D721Med (cell line): ENCODE measurements at regions not wholly inside any gene's neighbourhood (a gene's known extent, or its start where the extent isn't known, plus 50 kb on each side); places are given as distances from the start of the nearest gene placed in this dataset.

Experiments
- DNase-seq: peaks from one replicate; pipeline ENCODE4 v3.0.0; 2011; ENCODE audit warnings: low spot score; ENCODE audit not compliant: insufficient read length
- FAIRE-seq: peaks from 2 replicates; lab custom pipeline; 2011; peaks lifted over from hg19 to GRCh38; lab: Jason Lieb, UNC
- CTCF ChIP-seq: IDR thresholded peaks from 2 replicates; pipeline ENCODE4 v1.5.1; 2012; ENCODE audit warnings: mild to moderate bottlenecking, control low read depth; ENCODE audit not compliant: insufficient read depth; ENCODE audit errors: missing control alignments

GRCh38 chr2:566379-567313 is 110.6 kb downstream of the TMEM18 start:
- DNase-seq (no peak), FAIRE-seq (no peak)
- TF ChIP-seq CTCF: no peak

DNA sequence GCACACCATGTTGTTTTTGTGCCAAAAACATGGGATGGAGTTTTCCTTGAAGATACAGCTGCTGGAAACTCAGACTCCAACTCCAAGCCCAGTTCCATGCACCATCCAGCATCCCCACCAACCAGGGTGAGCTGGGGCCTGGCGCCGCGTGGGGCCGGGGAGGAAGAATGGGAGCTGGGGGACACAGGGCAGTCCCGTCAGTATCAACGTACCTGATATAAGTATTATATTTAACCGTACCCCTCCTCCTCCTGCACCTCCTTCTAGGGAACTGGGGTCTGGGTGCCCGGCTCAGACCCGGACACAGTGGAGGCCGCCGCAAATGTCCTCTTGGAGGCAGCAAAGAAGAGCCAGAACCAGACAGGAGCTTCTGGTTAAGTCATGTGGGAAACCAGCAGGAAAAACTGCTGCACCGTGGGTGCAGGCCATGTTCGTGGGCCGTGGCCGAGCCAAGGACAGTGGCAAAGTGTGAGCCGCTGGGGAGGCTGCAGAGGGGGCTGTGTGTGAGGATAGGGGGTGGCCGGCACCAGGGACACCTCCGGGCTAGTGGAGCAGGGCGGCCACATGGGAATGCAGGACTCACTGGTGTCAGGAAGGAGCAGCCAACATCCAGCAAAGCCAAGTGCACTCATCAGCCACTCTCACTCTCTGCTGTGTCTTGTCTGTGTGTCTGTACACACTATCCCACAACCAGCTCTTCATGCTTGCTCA is 112.6 kb downstream of the TMEM18 start:
- no peak for DNase-seq
- TF ChIP-seq CTCF: no peak
- FAIRE-seq: no peak

GRCh38 chr2:563512-563911 is 113.7 kb downstream of the TMEM18 start:
- FAIRE-seq (no peak), DNase-seq (no peak)
- TF ChIP-seq CTCF: no peak

- FAIRE-seq: no peak
- no peak for DNase-seq
- no peak for TF ChIP-seq CTCF
These were observed 114.5 kb downstream of the TMEM18 start for GRCh38 chr2:562391-563364.

DNA sequence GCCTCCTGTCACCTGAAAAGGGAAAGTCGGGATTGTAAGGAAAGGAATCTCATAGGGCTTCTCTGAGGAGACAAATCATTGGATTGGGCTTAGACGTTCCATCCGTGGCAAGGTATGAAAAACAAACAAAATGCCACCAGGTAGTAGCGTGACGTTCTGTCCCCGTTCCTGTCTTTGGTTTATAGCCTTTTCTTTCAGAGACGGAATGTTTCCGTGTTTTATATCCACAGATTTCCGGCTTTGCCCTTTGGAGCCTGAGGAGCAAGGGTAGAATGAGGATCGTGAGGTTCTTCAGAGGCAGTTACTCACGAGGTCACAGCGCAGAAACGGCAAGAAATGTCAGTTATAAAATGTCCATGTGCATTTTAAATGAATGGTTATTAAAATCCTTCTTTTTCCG is 118.3 kb downstream of the TMEM18 start:
- DNase-seq (no peak), FAIRE-seq (no peak)
- TF ChIP-seq CTCF: no peak

DNA sequence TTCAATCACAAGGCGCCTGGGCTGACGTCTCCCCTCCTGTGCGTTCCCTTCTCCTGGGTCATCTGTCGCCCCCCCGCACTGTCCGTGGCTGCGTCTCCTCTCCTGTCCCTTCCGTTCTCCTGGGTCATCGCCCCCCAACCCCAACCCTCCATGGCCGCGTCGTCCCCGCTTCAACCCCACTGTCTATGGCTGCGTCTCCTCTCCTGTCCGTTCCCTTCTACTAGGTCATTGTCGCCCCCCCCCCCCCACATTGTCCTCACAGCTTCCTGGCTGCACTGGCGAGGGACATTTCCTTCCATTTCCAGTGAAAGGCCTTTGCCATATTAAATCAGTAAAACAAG is 118.9 kb downstream of the TMEM18 start:
- no peak for DNase-seq
- TF ChIP-seq CTCF: no peak
- FAIRE-seq: no peak
